ENCODE measurements at regions not wholly inside any gene's neighbourhood (a gene's known extent, or its start where the extent isn't known, plus 50 kb on each side); places are given as distances from the start of the nearest gene placed in this dataset.
A peak's percentile ranks its signal among the peaks of the same experiment; 100 is the strongest.

- no peak for DNase-seq (ENCODE audit: low read depth)
Observed at GRCh38 chr16:60810250-60810649, 1226.0 kb downstream of the CDH8 start.

- DNase-seq (ENCODE audit: low read depth): no peak
Observed at GRCh38 chr16:60792437-60792836, 1243.8 kb downstream of the CDH8 start.

GRCh38 chr16:60788631-60789030 is 1247.6 kb downstream of the CDH8 start:
- no peak for DNase-seq (ENCODE audit: low read depth)

- DNase-seq (ENCODE audit: low read depth): peak; percentile 59
Observed at GRCh38 chr16:60776281-60776680, 1260.0 kb downstream of the CDH8 start.

- no peak for DNase-seq (ENCODE audit: low read depth)
Observed at GRCh38 chr16:60771138-60771537, 1265.1 kb downstream of the CDH8 start.

GRCh38 chr16:60770384-60770783 is 1265.9 kb downstream of the CDH8 start:
- DNase-seq (ENCODE audit: low read depth): peak; percentile 6

GRCh38 chr16:60763869-60764268 is 1272.4 kb downstream of the CDH8 start:
- no peak for DNase-seq (ENCODE audit: low read depth)

GRCh38 chr16:60755907-60756306 is 1280.3 kb downstream of the CDH8 start:
- DNase-seq (ENCODE audit: low read depth): peak; percentile 10

- DNase-seq (ENCODE audit: low read depth): peak; percentile 54
Observed at GRCh38 chr16:60748366-60748765, 1287.9 kb downstream of the CDH8 start.

- DNase-seq (ENCODE audit: low read depth): no peak
Observed at GRCh38 chr16:60744198-60744597, 1292.0 kb downstream of the CDH8 start.

- no peak for DNase-seq (ENCODE audit: low read depth)
Observed at GRCh38 chr16:60741810-60742209, 1294.4 kb downstream of the CDH8 start.

- DNase-seq (ENCODE audit: low read depth): peak; percentile 5
Observed at GRCh38 chr16:60739737-60740683, 1296.2 kb downstream of the CDH8 start.

- no peak for DNase-seq (ENCODE audit: low read depth)
Observed at GRCh38 chr16:60731329-60732050, 1304.7 kb downstream of the CDH8 start.

- peak; percentile 15 for DNase-seq (ENCODE audit: low read depth)
Observed at GRCh38 chr16:60729051-60729450, 1307.2 kb downstream of the CDH8 start.

- no peak for DNase-seq (ENCODE audit: low read depth)
Observed at GRCh38 chr16:60727851-60728250, 1308.4 kb downstream of the CDH8 start.

GRCh38 chr16:60720060-60720459 is 1316.2 kb downstream of the CDH8 start:
- DNase-seq (ENCODE audit: low read depth): no peak

- no peak for DNase-seq (ENCODE audit: low read depth)
Observed at GRCh38 chr16:60717808-60718207, 1318.4 kb downstream of the CDH8 start.

GRCh38 chr16:60712144-60712543 is 1324.1 kb downstream of the CDH8 start:
- DNase-seq (ENCODE audit: low read depth): no peak

- DNase-seq (ENCODE audit: low read depth): no peak
Observed at GRCh38 chr16:60704726-60705125, 1331.5 kb downstream of the CDH8 start.

GRCh38 chr16:60703096-60703495 is 1333.1 kb downstream of the CDH8 start:
- DNase-seq (ENCODE audit: low read depth): no peak

- no peak for DNase-seq (ENCODE audit: low read depth)
Observed at GRCh38 chr16:60686824-60687223, 1349.4 kb downstream of the CDH8 start.

- no peak for DNase-seq (ENCODE audit: low read depth)
Observed at GRCh38 chr16:60684002-60684401, 1352.2 kb downstream of the CDH8 start.

- DNase-seq (ENCODE audit: low read depth): no peak
Observed at GRCh38 chr16:60682219-60682618, 1354.0 kb downstream of the CDH8 start.

Data from M059J (cell line).